Esophagus squamous epithelium (tissue), 4 donors: ENCODE measurements at regions not wholly inside any gene's neighbourhood (a gene's known extent, or its start where the extent isn't known, plus 50 kb on each side); places are given as distances from the start of the nearest gene placed in this dataset.

Source experiments
- POLR2A ChIP-seq, 4 donors: fragments of 450-650 bp; IDR thresholded peaks; one replicate each; pipeline ENCODE4 v1.6.1; 2017; ENCODE audit warnings: antibody characterized with exemption in 4 of 4, mild to moderate bottlenecking in 4 of 4, moderate library complexity in 3 of 4
- TF ChIP-seq, protein P1 (sequence below), 6 experiments: fragments of 450-650 bp in 4 of 6; fragments of 200-600 bp in 2 of 6; sonication (generic) in 2 of 6; IDR thresholded peaks; one replicate each; pipeline ENCODE4 v1.5.1; 2016 to 2019; ENCODE audit warnings: antibody characterized with exemption in 6 of 6, mild to moderate bottlenecking in 4 of 6, moderate library complexity in 4 of 6

DNA sequence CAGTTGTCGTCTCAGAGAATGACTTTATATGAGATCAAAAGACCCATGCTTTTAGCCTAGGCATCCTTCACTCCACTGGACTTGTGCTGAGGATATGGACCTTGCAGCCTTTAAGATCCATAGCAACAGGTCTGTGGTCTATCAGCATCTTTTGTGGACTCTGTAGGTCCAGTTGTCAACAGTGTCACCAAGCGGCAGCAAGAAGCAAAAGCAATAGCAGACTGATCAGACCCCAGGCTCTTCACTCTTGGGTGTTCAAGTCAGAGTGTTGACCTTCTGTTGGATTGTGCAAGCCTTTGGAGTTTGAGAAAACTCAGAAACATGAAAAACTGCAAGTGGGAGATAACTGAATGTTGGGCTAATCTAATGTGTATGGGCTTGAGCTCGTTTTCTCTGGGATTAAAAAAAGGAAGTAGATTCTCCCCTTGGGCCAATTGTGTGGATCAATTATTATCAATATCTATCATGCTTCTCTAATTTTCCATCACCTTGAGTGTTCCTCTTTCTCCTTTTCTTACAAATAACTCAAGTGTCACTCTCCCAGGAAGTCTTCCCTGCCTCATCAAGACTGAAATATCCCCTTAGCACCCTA lies 144.2 kb downstream of the LYPLAL1 start:
- TF ChIP-seq, protein P1, sequence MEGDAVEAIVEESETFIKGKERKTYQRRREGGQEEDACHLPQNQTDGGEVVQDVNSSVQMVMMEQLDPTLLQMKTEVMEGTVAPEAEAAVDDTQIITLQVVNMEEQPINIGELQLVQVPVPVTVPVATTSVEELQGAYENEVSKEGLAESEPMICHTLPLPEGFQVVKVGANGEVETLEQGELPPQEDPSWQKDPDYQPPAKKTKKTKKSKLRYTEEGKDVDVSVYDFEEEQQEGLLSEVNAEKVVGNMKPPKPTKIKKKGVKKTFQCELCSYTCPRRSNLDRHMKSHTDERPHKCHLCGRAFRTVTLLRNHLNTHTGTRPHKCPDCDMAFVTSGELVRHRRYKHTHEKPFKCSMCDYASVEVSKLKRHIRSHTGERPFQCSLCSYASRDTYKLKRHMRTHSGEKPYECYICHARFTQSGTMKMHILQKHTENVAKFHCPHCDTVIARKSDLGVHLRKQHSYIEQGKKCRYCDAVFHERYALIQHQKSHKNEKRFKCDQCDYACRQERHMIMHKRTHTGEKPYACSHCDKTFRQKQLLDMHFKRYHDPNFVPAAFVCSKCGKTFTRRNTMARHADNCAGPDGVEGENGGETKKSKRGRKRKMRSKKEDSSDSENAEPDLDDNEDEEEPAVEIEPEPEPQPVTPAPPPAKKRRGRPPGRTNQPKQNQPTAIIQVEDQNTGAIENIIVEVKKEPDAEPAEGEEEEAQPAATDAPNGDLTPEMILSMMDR (IDR thresholded peaks at IDR 0.05), result no peak
- TF ChIP-seq POLR2A (IDR thresholded peaks at IDR 0.05), result no peak
